Epithelial cell of esophagus (primary cell): ENCODE measurements at regions not wholly inside any gene's neighbourhood (a gene's known extent, or its start where the extent isn't known, plus 50 kb on each side); places are given as distances from the start of the nearest gene placed in this dataset.

Source experiments
- DNase-seq: peaks from one replicate; pipeline ENCODE4 v3.0.0; 2010; ENCODE audit warnings: low read depth
- H3K4me3 ChIP-seq: 2 replicates; pipeline ENCODE4 v1.5.1; 2011; ENCODE audit warnings: mild to moderate bottlenecking, low read length, control low read depth
- TF ChIP-seq, protein P1 (sequence below): IDR thresholded peaks from 2 replicates; pipeline ENCODE4 v1.5.1; 2011; ENCODE audit warnings: low read depth, mild to moderate bottlenecking, low read length, control low read depth, inconsistent platforms; ENCODE audit not compliant: insufficient read depth; ENCODE audit errors: missing control alignments

DNA sequence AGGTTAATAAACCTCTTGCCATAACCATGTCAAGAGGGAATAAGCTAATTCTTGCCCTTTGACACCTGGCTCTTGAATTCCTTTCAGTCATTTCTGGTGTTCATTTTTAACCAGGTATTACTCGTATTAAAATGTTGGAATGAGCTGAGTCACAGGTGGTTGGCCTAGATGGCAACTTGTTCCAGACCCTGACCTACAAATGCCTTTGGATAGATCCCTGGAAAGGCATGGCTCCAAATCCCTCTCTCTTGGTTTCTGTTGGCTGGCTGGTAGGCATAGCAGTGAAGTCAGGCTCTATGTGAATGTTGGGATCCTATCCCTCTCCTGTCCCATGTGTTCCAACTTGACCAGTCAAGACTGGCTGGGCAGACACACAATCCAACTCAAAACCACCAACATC, 277.1 kb upstream of the PROK2 start:
- H3K4me3 ChIP-seq = no peak overlapping the region
- no peak for DNase-seq
- TF ChIP-seq, protein P1, sequence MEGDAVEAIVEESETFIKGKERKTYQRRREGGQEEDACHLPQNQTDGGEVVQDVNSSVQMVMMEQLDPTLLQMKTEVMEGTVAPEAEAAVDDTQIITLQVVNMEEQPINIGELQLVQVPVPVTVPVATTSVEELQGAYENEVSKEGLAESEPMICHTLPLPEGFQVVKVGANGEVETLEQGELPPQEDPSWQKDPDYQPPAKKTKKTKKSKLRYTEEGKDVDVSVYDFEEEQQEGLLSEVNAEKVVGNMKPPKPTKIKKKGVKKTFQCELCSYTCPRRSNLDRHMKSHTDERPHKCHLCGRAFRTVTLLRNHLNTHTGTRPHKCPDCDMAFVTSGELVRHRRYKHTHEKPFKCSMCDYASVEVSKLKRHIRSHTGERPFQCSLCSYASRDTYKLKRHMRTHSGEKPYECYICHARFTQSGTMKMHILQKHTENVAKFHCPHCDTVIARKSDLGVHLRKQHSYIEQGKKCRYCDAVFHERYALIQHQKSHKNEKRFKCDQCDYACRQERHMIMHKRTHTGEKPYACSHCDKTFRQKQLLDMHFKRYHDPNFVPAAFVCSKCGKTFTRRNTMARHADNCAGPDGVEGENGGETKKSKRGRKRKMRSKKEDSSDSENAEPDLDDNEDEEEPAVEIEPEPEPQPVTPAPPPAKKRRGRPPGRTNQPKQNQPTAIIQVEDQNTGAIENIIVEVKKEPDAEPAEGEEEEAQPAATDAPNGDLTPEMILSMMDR = no peak

DNA sequence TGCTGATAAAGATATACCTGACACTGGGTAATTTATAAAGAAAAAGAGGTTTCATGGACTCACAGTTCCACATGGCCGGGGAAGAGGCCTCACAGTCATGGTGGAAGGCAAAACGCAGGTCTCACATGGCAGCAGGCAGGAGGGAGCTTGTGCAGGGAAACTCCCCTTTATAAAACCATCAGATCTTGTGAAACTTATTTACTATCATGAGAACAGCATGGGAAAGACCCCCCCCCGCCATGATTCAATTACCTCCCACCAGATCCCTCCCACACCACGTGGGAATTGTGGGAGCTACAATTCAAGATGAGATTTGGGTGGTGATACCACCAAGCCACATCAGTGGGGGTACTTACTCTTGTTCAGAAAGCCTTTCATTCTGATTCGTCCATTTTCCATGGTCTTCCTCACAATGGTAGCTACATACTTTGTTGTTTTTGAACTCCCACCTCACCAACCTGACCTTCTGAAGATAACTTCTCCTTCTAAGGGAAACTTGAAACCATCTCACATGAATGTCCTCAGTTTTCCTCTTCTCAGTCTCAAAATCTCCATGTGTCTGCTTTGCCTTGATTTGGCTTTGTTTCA, 275.6 kb upstream of the PROK2 start:
- TF ChIP-seq, protein P1 = no peak
- no peak for DNase-seq
- no peak overlapping the region for H3K4me3 ChIP-seq

DNA sequence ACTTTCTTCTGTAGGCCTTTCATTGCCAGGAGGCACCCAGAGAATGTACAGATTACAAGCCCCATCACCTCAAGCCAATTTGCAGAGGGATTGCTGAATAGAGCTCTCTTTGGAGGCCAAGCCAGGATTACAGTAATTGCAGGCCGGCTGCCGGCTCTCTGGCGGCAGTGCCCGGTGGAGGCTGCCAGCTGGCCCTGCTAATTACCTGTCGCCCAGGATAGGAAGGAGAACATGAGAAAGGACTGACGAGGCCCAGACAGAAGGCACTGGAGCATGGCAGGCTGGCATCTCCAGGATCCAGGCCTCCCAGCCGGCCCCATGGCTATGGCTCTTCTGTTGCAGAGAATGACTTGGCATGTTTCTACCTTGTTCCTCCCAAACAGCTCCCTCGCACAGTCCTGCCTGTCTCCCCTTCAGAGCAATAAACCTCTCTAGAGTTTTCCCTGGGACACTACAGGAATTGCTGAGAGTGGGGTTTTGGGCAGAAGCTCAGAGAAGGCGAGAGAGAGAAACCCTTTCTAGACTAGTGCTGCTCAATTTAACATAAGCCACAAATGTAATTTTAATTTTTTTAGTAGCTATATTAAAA, 273.6 kb upstream of the PROK2 start:
- DNase-seq = no peak
- TF ChIP-seq, protein P1 = no peak
- H3K4me3 ChIP-seq = no peak overlapping the region

DNA sequence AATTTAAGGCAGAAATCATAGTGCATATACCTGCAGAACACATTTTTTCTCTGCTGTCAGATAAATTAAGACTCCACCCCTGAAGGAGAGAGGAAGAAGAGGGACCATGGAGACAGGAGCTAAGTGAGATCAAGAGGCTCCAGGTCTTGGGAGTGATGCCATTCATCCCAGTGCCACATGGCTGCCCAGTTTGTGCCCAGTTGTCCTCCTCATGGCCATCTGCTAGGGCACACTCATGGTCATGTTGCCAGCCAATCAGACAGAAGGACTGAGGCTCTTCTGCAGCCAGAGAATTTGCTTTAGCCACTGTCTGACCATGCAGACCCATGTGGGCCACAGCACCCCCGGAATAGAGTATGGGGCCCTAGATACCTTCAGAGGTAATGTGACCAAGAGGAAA, 270.5 kb upstream of the PROK2 start:
- TF ChIP-seq, protein P1 = no peak

DNA sequence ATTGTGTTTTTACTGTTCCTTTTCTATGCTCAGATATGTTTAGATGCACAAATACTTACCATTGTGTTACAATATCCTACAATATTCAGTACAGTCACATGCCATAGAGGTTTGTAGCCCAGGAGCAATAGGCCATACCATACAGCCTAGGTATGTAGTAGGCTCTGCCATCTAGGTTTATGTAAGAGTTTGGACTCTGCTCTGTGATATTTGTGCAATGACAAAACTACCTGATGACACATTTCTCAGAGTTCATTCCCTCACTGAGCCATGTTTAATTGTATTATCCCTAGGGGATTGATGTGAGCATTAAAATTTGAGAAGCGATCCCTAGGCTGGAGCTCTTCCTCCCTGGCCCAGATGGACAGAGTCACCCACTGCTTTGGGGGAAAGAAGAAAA, 270.0 kb upstream of the PROK2 start:
- DNase-seq = no peak
- TF ChIP-seq, protein P1 = no peak
- H3K4me3 ChIP-seq = no peak overlapping the region

More for the DNA sequence above, 270.5 kb upstream of the PROK2 start:
- DNase-seq = no peak
- H3K4me3 ChIP-seq = no peak overlapping the region

DNA sequence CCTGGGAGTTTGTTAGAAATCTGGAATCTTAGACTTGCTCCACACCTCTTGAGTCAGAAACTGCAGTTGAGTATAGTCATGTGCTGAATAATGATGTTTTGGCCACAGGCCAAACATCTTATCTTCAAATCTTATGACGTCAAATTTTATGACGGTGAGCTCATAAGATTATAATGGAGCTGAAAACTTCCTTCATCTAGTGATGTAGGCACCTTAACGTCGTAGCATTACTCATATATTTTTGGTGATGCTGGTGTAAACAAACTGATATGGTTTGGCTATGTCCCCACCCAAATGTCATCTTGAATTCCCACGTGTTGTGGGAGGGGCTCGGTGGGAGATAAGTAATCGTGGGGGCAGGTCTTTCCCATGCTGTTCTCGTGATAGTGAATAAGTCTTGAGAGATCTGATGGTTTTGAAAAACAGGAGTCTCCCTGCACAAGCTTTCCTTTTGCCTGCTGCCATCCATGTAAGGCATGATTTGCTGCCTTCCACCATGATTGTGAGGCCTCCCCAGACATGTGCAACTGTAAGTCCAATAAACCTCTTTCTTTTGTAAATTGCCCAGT, 268.0 kb upstream of the PROK2 start:
- DNase-seq = no peak
- TF ChIP-seq, protein P1 = no peak
- H3K4me3 ChIP-seq = no peak overlapping the region

DNA sequence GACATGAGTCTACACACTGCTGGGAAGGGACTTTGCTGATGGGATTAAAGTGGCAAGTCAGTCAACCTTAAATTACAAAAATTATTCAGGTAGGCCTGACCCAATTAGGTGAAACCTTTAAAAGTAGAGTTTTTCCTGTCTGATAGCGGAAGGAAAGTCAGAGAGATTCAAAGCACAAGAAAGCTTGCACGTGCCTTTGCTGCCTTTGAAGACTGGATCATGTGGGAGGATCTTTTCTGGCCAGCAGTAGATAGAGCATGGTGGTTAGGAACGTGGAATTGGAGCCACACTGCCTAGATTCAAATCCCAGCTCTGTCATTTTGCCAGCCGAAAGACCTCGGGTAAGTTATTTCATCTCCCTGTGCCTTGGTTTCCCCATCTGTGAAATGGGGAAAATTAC, 265.8 kb upstream of the PROK2 start:
- TF ChIP-seq, protein P1 = no peak
- DNase-seq = no peak
- H3K4me3 ChIP-seq = no peak overlapping the region
